Left ventricle myocardium inferior (tissue), 1 donor: ENCODE measurements at regions not wholly inside any gene's neighbourhood (a gene's known extent, or its start where the extent isn't known, plus 50 kb on each side); places are given as distances from the start of the nearest gene placed in this dataset.

Experiments
- DNase-seq: peaks from one replicate; pipeline ENCODE4 v3.0.0-alpha.2; 2020
- H3K27ac ChIP-seq: fragments of 200-600 bp; replicated peaks from 2 replicates; pipeline ENCODE4 v1.8.0; 2021
- H3K27me3 ChIP-seq: fragments of 200-600 bp; 2 replicates; pipeline ENCODE4 v1.8.0; 2021; ENCODE audit warnings: low read depth
- H3K36me3 ChIP-seq: fragments of 200-600 bp; 2 replicates; pipeline ENCODE4 v1.8.0; 2021
- H3K4me1 ChIP-seq: fragments of 200-600 bp; 2 replicates; pipeline ENCODE4 v1.8.0; 2021
- H3K4me3 ChIP-seq: fragments of 200-600 bp; 2 replicates; pipeline ENCODE4 v1.8.0; 2021; ENCODE audit warnings: mild to moderate bottlenecking, moderate library complexity
- H3K9me3 ChIP-seq: fragments of 200-600 bp; replicated peaks from 2 replicates; pipeline ENCODE4 v1.8.0; 2021
- CTCF ChIP-seq: fragments of 200-600 bp; IDR thresholded peaks from 2 replicates; pipeline ENCODE4 v1.8.0; 2021; ENCODE audit warnings: antibody characterized with exemption, mild to moderate bottlenecking, borderline replicate concordance
- intact Hi-C: fragments of 100-400 bp; cut with micrococcal nuclease; formaldehyde crosslinking; loops from one replicate; pipeline ENCODE4 v1.11.0; 2022
- donor health status: DM: no; HTN: yes; CAD: no; lungs with severe emphysema.

- Histone ChIP-seq H3K9me3 (no peaks in the 10 kb centered on the region), H3K27ac (no peak overlapping the region), H3K4me3 (no peak overlapping the region), H3K4me1 (peaks cover 26% of the 10 kb centered on the region), H3K36me3 (no peaks in the 10 kb centered on the region), H3K27me3 (no peaks in the 10 kb centered on the region)
- no peak for DNase-seq
- no peak for TF ChIP-seq CTCF
- intact Hi-C loops, result no loop called here
Observed at GRCh38 chr13:34410678-34411077, 531.4 kb upstream of the NBEA start.

- no peak for DNase-seq
- intact Hi-C loops, result no loop called here
- Histone ChIP-seq H3K9me3 (no peaks in the 10 kb centered on the region), H3K4me3 (no peak overlapping the region), H3K27ac (no peak overlapping the region), H3K27me3 (no peaks in the 10 kb centered on the region), H3K36me3 (no peaks in the 10 kb centered on the region), H3K4me1 (peaks cover 26% of the 10 kb centered on the region)
- TF ChIP-seq CTCF, result no peak
Observed at GRCh38 chr13:34411177-34411576, 530.9 kb upstream of the NBEA start.

- Histone ChIP-seq H3K36me3 (no peaks in the 10 kb centered on the region), H3K27me3 (no peaks in the 10 kb centered on the region), H3K9me3 (no peaks in the 10 kb centered on the region), H3K27ac (no peak overlapping the region), H3K4me1 (peaks cover 29% of the 10 kb centered on the region), H3K4me3 (no peak overlapping the region)
- intact Hi-C loops, result no loop called here
- no peak for DNase-seq
- no peak for TF ChIP-seq CTCF
Observed at GRCh38 chr13:34411894-34412293, 530.2 kb upstream of the NBEA start.

GRCh38 chr13:34412295-34412694 lies 529.8 kb upstream of the NBEA start:
- H3K4me1 ChIP-seq, result peaks cover 33% of the 10 kb centered on the region
- no peaks in the 10 kb centered on the region for H3K27me3 ChIP-seq
- no peak overlapping the region for H3K4me3 ChIP-seq
- H3K36me3 ChIP-seq, result no peaks in the 10 kb centered on the region
- intact Hi-C loops, result no loop called here
- DNase-seq, result no peak
- TF ChIP-seq CTCF, result no peak
- no peak overlapping the region for H3K27ac ChIP-seq
- H3K9me3 ChIP-seq, result no peaks in the 10 kb centered on the region

- H3K4me3 ChIP-seq, result no peak overlapping the region
- no peaks in the 10 kb centered on the region for H3K9me3 ChIP-seq
- H3K27me3 ChIP-seq, result no peaks in the 10 kb centered on the region
- DNase-seq, result no peak
- intact Hi-C loops, result no loop called here
- H3K36me3 ChIP-seq, result no peaks in the 10 kb centered on the region
- H3K4me1 ChIP-seq, result peaks cover 33% of the 10 kb centered on the region
- no peak overlapping the region for H3K27ac ChIP-seq
- no peak for TF ChIP-seq CTCF
Observed at GRCh38 chr13:34412817-34413375, 529.2 kb upstream of the NBEA start.
